GM06990 (cell line): ENCODE measurements at regions not wholly inside any gene's neighbourhood (a gene's known extent, or its start where the extent isn't known, plus 50 kb on each side); places are given as distances from the start of the nearest gene placed in this dataset.

Experiments
- DNase-seq: peaks from one replicate; pipeline ENCODE4 v3.0.0-alpha.2; 2011; ENCODE audit not compliant: insufficient read length; ENCODE audit errors: extremely low read depth
- H3K27me3 ChIP-seq: replicated peaks from 2 replicates; pipeline ENCODE4 v1.6.0; 2011; ENCODE audit warnings: low read length; ENCODE audit not compliant: control insufficient read depth, insufficient read depth
- H3K36me3 ChIP-seq: 2 replicates; pipeline ENCODE4 v1.5.1; 2011; ENCODE audit warnings: low read length; ENCODE audit not compliant: control insufficient read depth, insufficient read depth
- H3K4me3 ChIP-seq: replicated peaks from 2 replicates; pipeline ENCODE4 v1.5.1; 2011; ENCODE audit warnings: low read depth, mild to moderate bottlenecking, control low read depth, low read length
- CTCF ChIP-seq: IDR thresholded peaks from 2 replicates; pipeline ENCODE4 v1.5.1; 2011; ENCODE audit warnings: low read length, control low read depth, mild to moderate bottlenecking, inconsistent platforms; ENCODE audit not compliant: insufficient read depth, poor library complexity, severe bottlenecking

- no peak for DNase-seq
- H3K27me3 ChIP-seq = no peaks in the 10 kb centered on the region
- H3K4me3 ChIP-seq = no peak overlapping the region
- TF ChIP-seq CTCF = no peak
- no peaks in the 10 kb centered on the region for H3K36me3 ChIP-seq
These were observed 138.3 kb downstream of the OLFM1 start for GRCh38 chr9:135225619-135226228.

- Histone ChIP-seq H3K4me3 (no peak overlapping the region), H3K27me3 (no peaks in the 10 kb centered on the region; the same call in 1 of the 2 replicates), H3K36me3 (no peaks in the 10 kb centered on the region)
- no peak for TF ChIP-seq CTCF
- DNase-seq = no peak
These were observed 139.0 kb downstream of the OLFM1 start for GRCh38 chr9:135226369-135227050.

GRCh38 chr9:135227641-135228251, 140.3 kb downstream of the OLFM1 start:
- no peak for DNase-seq
- Histone ChIP-seq H3K36me3 (no peaks in the 10 kb centered on the region), H3K4me3 (no peak overlapping the region), H3K27me3 (no peaks in the 10 kb centered on the region; the same call in 1 of the 2 replicates)
- TF ChIP-seq CTCF = no peak

- H3K4me3 ChIP-seq = no peak overlapping the region
- DNase-seq = no peak
- no peaks in the 10 kb centered on the region; the same call in 1 of the 2 replicates for H3K27me3 ChIP-seq
- H3K36me3 ChIP-seq = no peaks in the 10 kb centered on the region
- no peak for TF ChIP-seq CTCF
These were observed 141.0 kb downstream of the OLFM1 start for GRCh38 chr9:135228345-135228982.

- no peak for DNase-seq
- Histone ChIP-seq H3K27me3 (no peaks in the 10 kb centered on the region; the same call in 1 of the 2 replicates), H3K4me3 (no peak overlapping the region), H3K36me3 (no peaks in the 10 kb centered on the region)
- TF ChIP-seq CTCF = no peak
These were observed 141.6 kb downstream of the OLFM1 start for GRCh38 chr9:135228983-135229625.
